ENCODE measurements at regions not wholly inside any gene's neighbourhood (a gene's known extent, or its start where the extent isn't known, plus 50 kb on each side); places are given as distances from the start of the nearest gene placed in this dataset.
A peak's percentile ranks its signal among the peaks of the same experiment; 100 is the strongest.
"Not testable (repeated sequence)": the region's sequence is repeated elsewhere in the genome, so short reads cannot be mapped to it uniquely, and the experiment has no call there.

DNA sequence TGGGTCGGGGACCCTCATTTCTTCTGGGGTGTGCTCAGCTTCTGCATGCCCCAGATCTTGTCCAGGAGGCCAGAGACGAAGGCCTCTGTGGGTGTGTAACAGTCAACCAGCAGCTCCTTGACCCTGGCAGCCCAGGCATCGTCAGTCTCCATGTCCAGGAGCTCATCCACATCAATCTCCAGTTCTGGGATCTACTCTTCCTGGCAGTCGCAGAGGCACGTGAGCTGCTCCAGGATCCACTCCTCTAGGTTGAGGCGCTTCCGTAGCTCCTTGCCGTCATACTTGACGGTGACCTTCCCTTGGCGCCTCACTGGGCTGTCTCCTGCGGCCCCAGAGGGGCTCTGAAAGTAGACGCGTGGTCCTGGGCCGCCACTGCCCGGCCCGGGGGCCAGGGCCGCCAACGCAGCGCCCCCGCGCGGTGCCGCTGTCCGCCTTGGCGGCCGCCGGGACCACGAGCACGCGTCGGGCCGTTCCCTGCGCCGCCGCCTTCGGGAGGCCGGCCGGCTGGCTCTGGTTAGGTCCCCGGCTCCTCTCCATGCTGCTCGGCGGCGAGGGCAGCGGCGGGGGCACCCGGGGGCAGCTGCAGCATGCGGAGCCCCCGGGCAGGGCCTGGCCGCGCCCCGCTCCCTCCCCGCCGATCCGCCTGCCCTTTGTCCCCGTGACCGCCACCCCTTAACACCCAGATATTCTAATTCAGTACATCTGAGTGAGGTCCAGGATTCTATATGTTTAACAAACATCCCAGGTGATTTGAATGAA, 170.5 kb downstream of the SEPTIN7 start:
- DNase-seq (ENCODE audit: low read depth in 3 of 3): no peak

DNA sequence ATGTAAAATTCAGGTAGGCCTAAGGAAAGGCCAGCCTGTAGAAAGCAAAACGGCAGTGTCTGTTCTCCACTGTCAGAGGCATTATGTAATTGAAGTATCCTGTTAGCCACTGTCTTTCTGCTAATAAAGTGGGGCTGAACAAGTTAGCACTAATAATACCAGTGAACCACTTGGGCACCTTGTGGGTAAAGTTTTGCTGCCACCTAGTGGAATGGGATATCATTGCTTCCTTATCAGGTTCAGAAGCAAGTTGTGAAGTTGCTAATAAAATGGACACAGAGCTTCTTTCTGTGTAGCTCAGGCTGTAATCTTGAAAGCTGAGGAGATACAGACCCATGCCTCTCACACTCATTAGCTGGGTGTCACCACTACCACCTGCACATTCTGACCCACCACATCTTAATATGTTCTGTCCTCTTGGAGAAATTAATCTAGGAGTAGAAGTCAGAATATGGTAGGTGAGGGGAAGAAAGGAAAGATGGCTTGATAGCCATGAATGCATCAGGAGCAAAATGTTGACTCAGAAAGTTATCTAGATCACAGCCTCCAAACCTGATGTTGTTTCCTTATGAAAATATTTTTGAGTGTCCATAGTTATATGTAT, 175.1 kb downstream of the SEPTIN7 start:
- DNase-seq (ENCODE audit: low read depth in 3 of 3): peak in 2 of 3 donors; percentile 10 to 27

DNA sequence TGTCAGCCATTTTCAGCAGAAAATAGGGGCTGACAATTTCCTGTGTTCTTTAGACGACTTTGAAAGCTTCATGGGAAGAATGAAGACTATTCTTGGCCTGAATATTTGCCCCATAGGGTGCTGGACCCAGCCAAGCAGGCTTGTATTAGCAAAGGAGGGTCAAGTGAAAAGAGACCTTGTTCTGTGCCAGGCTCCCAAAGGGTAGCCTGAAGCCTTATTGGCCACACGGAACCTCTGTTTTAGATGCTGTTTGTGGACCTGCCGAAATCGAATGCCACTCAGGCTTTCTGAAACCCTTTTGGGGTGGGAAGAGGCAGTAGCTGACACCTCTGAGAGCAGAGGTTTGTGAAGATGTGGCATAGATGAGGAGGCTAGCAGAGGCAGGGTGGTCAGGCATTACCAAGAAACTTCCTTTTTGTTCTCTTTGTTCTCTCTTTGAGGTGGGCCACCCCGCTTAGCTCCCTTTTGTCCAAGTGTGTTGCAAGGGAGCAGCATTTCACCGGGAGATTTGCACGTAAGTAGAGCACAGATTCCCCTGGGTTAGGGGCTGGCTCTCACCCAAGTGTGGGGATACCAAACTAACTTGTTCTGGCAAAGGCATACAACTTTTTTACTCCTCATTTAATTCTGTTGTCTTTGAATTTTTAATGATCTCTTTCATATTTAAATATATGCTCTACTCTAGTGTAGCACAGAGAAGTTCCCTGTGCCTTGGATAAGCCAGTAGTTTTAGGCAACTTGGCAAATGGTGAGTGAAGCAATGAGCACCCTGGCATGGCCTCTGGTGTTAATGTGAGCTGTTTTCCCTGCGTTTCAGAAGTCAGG, 174.0 kb upstream of the EEPD1 start:
- DNase-seq (ENCODE audit: low read depth in 3 of 3): not testable (repeated sequence)

DNA sequence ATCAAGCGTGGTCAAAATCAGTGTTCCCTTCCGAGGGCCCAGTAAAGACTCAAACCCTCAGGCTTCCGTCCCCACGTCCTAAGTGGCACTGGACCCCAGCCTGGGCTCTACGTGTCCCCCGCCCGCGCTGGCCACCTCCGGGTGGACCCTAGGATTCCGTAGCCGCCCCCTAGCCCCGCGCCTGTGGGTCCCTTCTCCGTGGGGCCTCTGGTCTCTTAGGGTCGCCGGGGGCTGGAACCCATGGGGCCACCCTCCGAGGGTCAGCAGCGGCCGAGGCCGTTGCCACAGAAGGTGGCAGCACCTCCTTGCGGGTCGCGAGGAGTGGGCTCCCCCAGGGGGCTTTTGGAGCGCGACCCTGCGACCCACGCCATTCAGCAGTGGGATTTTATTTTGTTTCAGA, 170.5 kb upstream of the EEPD1 start:
- DNase-seq (ENCODE audit: low read depth in 3 of 3): no peak

DNA sequence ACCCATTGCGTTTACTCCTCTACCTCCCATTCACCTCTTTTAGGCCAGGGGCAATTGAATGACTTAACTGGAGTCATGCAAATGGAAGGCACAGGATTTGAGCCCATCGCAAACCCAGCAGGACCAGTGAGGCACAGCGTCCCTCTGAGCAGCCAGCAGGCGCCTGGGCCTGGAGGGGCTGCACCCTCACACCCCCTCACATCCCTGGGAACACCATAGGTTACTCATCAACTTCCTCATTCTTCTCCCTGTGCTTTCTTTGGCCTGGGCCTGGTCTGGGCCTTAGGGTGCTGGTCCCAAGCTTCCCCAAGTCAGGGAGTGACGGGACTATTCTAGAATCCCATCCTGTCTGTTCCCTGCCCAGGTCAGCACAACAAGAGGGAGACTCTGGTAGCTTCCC, 169.4 kb upstream of the EEPD1 start:
- DNase-seq (ENCODE audit: low read depth in 3 of 3): no peak

DNA sequence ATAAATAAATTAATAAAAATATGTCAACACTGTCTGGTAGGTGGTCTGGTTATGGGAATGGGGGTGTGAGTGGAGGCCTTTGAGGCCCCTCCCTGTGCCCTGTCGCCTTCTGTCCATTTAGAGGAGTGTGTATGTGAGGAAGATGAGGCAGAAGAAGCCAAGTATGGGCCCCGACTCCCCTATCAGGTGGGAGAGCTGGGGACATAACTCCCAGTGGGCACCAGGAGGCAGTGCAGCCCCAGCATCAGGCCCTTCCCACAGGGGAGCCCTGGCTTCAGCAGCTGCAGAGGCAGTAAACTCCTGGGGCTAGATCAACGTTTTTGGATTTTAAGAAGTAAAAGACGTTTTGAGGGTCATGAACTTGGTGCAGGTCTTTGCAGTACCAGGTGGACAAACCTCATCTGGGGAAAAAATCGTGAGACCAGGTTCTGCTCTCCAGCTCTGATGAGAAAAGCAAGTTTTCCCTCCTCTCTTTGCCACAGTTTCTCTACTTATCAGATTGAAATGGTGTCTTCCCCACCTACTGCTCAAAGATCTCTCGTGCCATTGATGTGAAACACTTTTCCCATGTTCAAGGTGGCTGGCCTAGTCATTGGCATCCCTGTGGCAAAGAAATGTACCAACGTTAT, 167.8 kb upstream of the EEPD1 start:
- peak; percentile 46 to 61 (median 52) for DNase-seq (ENCODE audit: low read depth in 3 of 3)

DNA sequence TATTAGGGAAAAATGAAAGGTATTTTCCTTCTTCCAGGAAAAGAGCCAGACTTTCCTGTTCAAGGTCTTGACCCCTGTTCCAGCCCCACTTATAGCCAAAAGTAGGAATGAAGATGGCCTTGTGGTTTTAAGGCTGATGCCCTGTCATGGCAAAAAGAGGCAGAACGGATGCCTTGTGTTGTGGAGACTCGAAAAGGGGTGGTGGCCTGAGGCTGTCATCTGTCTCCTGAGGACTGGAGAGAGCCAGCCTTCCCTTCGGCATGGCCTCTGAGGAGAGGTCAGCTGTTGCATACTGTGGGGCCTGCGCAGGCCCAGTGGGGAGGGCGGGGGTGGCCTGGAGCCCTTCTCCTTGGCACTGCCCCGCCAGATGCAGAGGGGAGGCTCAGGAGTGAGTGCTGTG, 166.0 kb upstream of the EEPD1 start:
- DNase-seq (ENCODE audit: low read depth in 3 of 3): no peak

DNA sequence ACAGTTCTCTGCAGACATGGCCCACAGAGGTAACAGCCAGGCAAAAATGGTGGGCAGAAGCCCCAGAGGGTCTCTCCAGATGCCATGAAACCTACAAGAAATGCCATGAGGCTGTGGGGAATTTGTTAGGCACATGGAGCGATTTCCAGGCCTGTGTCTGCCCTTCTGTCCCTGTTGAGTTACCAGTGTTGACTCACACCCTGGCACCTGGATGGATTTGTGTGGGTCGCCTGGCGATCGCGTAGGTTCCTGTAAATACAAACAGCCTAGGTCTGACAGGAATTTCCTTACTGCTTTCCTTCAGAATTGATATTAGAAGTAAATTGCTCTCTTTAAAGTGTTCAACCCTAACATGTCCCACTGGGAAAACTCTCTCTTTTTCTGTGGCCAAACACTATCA, 164.9 kb upstream of the EEPD1 start:
- DNase-seq (ENCODE audit: low read depth in 3 of 3): no peak

DNA sequence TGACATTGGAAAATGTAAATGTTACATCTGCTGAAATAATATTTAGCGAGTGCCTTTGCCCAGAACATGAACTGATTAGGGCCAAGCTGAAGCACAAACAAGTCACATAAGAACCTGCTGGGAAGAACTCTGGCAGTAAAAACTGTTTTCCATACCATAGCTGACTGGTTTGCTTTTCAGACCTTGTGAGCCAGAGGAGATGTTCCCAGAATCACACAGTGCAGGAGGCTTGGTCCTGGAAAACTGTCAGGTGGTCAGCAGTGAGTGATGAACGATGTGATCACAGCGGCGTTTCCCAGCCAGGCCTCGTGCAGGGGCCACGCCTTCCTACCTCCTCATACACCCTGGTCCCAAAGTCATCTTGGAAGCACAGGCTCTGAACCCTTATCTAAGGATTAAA, 164.2 kb upstream of the EEPD1 start:
- DNase-seq (ENCODE audit: low read depth in 3 of 3): no peak

DNA sequence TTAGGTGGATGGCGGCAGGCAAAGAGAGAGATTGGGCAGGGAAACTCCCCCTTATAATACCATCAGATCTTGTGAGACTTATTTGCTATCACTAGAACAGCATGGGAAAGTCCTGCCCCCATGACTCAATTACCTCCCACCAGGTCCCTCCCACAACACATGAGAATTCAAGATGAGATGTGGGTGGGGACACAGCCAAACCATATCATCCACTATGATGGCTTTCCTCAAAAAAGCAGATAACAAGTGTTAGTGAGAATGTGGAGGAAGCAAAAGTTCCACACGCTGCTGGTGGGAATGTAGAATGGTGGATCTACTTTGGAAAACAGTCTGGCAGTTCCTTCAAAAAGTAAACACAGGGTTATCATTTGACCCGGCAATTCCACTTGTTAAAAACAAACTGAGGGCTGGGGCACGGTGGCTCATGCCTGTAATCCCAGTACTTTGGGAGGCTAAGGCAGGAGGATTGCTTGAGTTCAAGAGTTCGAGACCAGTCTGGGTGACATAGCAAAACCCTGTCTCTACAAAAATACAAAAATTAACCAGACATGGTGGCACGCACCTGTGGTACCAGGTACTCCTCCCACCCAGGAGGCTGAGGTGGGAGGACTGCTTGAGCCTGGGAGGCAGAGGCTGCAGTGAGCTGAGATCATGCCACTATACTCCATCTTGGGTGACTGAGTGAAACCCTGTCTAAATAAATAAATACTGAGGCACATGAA, 161.4 kb upstream of the EEPD1 start:
- peak in 1 of 3 donors; percentile 9 for DNase-seq (ENCODE audit: low read depth in 3 of 3)

DNA sequence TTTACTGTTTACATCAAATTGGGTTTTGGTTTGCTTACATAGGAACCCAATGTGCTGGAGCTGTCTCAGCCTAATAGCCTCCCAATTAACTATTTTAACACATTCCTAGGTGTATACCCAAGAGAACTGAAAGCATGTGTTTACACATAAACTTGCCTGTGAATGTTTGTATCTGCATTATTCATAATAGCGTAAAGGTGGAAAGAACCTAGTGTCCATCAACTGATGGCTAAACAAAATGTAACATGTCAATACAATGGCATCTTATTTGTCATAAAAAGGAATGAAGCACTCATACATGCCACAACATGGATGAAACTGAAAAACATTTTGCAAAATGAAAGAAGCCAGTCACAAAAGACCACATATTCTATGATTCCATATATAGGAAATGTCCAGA, 160.6 kb upstream of the EEPD1 start:
- no peak for DNase-seq (ENCODE audit: low read depth in 3 of 3)

DNA sequence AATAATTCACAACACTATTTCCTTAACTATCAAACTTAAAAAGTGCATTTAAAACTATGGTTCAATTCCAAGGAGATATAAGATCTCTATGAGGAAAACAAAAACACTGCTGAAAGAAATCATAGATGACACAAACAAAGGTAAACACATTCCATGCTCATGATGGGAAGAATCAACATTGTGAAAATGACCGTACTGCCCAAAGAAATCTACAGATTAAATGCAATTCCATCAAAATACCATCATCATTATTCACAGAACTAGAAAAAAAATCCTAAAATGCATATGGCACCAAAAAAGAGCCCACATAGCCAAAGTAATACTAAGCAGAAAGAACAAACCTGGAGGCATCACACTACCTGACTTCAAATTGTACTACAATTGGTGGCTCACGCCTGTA, 159.9 kb upstream of the EEPD1 start:
- DNase-seq (ENCODE audit: low read depth in 3 of 3): no peak

DNA sequence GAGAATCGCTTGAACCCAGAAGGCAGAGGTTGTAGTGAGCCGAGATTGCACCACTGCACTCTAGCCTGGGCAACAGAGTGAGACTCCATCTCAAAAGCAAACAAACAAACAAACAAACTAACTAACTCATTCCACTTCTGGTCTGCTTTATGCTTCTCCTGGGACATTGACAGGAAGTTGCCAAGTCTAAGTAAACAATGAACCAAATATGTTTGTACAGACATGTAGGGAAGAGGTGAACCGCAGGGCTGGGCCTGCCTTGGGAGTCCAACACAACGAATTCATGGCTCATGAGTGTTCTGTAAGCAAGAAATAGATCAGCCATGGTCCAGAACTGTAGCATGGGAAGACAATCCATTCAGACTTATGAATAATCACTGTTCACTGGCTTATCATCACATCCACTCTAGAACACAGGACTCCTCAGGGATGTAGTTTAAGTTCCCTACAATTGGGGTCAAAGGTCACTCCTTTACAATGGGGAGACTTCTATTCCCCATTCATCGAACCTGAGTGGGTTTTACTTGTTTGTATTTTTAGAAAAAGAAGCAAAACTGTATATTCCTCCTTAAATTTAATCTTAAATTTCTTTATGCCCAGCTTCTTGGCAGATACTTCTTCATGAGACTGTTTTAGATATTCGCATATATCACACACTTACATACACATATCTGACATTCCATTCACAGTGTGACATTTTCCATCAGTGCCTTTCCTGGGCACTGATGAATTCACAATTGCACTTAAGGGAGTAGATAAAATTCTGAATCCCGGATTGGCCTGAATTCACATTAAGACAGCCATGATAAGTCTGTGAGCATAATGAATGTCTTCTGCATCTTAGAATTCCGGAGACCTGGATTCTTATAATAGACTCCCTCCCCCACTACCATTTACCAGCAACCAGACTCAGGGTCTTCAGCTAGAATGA, 159.1 kb upstream of the EEPD1 start:
- no peak for DNase-seq (ENCODE audit: low read depth in 3 of 3)

DNA sequence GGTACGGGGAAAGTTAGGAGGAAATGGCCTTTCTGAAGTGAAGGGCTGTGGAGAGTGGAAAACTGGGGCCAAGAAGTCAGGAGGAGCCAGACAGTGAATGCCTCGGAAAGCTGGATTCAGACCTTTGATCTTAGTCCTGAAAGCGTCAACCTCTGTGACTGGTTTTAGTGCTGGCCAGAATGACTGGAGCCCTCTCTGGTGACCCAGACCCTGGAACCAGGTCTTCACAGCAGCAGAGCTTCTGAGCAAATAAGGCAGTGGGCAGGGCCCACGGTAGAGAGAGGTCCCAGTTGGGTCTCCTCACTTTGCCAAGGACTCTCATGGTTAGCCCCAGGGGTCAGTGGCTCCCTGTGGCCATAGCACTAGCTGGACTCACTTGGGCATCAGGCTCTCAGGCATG, 157.7 kb upstream of the EEPD1 start:
- no peak for DNase-seq (ENCODE audit: low read depth in 3 of 3)

DNA sequence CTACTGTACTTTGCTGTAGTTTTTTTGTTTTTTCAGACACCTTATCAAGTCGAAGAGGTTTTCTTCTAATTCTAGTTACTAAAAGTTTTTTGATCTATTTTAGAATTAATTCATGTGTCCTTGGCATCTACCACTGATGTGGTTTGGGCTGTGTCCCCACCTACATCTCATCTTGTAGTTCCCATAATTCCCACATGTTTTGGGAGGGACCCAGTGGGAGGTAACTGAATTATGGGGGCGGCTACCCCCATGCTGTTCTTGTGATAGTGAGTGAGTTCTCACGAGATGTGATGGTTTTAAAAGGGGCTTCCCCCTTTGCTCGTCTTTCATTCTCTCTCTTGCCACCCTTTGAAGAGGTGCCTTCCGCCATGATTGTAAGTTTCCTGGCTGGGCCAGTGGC, 154.6 kb upstream of the EEPD1 start:
- DNase-seq (ENCODE audit: low read depth in 3 of 3): no peak

DNA sequence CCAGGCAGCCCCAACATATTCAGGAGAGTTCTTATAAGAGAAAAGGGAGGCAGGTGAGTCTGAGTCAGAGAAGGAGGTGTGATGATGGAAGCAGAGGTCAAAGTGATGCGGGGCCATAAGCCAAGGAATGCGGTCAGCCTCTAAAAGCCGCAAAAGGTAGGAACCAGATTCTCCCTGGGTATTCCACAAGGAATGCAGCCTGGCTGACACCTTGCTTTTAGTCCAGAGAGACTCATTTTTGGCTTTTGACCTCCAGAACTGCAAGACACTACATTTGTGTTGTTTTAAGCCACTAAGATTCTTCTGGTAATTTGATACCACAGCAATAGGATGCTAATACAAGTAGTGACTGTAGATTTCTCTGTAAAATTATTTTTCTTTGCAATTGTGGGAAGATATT, 151.5 kb upstream of the EEPD1 start:
- DNase-seq (ENCODE audit: low read depth in 3 of 3): no peak

DNA sequence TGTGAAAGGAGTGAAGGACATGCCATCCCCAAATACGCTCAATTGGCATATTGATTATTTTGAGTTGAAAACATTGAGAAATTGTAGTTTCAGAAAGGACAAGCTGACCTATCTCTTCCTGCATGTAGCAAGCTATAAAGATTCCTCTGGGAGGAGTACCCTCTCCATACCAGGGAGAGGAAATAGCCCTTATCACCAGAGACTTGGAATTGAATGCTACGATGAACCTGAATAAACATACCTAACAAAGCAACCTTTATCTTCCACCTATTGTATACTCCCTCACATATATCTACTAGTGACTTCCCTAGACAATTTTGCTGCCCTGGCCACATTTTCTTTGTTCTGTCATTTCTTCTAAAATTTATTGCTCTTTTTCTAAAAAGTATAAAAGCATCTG, 150.2 kb upstream of the EEPD1 start:
- DNase-seq (ENCODE audit: low read depth in 3 of 3): no peak

DNA sequence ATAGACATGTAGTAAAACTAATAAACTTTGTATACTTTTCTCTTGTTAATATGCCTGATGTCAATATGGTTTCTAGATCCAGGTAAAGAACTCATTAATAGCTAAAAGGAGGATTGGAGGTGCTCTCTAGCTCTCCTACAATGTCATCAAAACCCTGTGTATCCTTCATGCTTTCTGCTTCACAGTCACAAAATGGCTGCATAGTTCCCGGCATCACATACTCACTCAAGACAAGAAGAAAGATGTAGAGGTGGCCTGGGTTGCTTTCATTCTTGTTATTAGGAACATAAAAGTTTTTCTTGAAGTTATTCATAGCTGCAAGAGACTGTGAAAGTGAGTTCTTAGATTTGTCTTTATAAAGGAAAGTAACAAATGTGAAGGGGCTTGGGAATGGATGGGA, 149.7 kb upstream of the EEPD1 start:
- DNase-seq (ENCODE audit: low read depth in 3 of 3): no peak

DNA sequence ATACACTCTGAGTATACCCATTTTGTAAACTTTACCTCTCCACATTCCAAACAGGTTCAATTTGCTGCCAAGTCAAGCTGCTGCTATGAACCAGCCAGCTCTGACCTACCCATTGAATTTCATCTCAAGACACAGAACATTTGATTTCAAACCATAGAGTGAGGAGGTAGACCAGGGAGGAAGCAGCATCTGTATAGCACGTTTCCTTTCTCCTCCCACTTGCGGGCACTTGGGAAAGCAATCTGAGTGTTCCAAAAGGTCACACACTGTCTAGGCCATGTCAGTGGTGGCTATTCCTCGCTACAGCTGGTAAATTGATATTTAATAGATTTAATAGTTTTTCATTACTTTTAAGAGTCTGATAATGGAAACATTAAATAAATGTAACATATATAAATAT, 147.8 kb upstream of the EEPD1 start:
- no peak for DNase-seq (ENCODE audit: low read depth in 3 of 3)

DNA sequence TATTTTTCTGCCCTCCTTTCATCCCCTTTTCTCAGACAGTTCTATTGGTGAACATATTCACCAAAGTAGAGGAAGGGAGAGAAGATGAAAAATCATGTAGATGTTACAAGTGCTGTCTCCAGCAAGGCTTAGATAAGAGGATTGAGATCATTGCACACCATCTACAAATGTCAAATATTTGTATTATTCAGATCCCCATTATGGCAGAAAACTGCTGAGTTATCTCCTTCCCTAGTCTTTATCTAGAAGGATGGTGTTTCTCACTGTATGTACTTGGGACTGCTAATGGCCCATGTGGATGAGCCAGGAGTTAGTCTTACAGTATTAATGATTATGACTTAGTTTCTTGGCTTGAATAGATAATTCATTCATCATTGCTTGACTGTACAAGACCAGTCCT, 147.2 kb upstream of the EEPD1 start:
- no peak for DNase-seq (ENCODE audit: low read depth in 3 of 3)
